NCI-H774 (cell line): ENCODE measurements at regions not wholly inside any gene's neighbourhood (a gene's known extent, or its start where the extent isn't known, plus 50 kb on each side); places are given as distances from the start of the nearest gene placed in this dataset.
"Not testable (repeated sequence)": the region's sequence is repeated elsewhere in the genome, so short reads cannot be mapped to it uniquely, and the experiment has no call there.

Source experiments
- DNase-seq: peaks from one replicate; lab custom pipeline; 2025; lab: John Stamatoyannopoulos, UW

DNA sequence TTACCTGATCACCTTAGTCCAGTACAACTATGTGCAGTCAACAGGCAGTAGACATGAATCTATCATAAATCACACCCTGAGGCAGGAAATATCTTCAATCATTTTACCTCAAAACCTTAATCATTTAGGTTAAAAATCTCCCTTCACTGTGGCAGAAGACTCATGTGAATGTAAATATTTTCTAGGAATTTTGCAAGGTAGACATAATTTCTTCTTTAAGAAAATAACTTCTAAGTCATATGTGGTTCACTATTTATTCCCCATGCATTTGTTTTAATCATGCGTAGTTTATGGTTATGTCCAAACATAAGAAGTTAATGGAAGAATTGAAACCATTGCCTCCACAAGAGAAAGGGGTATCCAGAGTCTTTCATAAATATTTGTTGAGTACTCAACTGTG lies 97.0 kb downstream of the HMHB1 start:
- DNase-seq: no peak

DNA sequence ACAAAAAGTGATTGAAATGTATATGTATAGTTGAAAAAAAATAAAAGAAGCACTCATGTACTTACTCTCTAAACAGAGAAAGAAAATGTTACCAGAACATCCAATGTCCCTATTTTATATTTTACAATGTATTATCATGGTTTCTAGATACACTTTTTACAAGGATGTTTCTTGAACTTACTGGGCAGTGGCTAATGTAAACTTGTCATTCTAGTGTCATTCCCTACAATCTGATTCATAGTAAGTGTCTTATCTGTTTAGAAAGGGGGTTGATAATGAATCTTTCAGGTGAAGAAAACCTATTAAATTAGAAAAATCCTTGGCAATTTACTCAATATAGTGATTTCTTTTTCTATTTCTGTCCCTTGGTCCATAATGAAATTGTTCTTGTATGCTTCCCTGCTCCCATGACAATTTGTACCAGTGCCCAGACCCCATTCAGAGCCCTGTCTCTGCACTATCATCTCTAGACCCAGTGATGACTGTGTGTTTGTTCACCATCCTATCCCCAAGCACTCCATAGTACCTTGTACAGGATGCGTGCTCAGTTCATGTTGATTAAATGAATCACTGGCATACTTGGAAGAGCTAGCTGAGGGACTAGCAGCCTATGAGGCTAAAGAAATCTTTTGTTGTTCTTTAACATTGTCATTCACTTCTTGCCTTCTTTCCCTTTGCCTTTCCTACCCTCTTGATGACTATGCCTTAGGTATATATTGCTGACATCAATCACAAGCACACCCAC lies 101.2 kb downstream of the HMHB1 start:
- no peak for DNase-seq

DNA sequence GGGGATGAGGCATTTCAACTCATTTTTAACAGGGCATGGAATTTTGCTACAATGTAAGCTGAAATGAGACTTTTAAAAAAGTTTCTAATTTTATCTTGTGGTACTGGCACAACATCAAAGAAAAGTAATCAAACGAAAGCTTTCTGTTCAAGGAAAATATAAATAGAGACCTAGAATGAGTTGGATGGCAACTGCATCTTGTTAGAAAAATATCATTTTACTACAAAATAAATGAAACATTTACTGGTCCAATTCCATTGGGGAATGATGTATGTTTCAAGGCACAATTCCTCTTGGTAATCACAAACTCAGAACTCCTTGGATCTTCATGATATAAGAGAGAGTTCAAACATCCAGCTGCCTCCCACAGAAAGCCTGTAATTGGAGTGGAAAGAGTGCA lies 102.8 kb downstream of the HMHB1 start:
- DNase-seq: no peak

DNA sequence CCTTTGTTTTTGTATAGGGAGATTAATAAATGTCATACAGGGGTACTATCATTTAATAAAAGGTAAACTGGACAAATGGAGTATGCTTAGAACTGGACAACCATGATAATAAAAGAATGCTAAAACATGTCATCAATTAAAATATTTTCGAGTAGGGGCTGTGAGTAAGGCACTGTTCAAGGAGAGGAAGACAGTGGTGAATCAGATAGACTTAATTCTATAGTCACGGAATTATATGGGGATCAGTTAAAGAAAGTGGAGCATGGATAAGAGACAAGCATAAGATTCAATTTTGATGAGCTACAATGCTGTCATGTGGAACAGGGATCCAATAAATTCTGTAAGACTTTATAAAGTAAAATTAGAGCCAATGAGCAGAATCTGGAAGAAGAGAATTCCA lies 104.5 kb downstream of the HMHB1 start:
- no peak for DNase-seq

DNA sequence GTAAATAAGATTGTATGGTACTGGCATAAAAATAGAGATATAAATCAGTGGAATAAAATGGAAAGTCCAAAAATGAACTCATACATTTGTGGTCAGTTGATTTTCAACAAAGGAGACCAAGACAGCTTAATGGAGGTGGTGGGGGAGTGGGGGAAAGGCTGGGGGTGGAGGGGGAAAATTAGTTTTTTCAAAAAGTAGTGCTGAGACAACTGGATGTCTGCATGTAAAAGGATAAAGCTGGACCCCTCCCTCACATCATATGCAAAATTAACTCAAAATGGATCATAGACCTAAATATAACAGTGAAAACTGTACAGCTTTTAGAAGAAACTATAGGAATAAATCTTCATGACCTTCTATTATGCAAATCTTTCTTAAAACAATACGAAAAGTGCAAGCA lies 107.0 kb downstream of the HMHB1 start:
- DNase-seq: no peak

DNA sequence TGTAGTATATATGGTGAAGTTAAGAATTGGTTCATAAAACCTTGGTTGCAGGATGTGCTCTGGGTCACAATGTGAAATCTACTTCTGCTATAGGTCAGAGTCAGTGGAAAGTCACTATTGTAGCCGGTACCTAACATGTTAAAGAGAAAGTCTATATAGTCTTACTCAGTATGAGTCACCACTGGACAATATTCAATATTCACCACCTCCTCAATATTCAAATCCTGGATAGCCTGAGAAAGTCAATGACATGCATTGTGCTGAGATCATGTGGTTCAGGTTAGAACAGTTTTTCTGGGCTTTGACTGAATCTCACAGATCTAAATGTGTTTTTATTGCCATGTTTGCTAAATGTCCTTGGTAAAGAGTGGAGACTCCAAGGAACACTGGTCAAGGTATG lies 108.8 kb downstream of the HMHB1 start:
- DNase-seq: no peak

DNA sequence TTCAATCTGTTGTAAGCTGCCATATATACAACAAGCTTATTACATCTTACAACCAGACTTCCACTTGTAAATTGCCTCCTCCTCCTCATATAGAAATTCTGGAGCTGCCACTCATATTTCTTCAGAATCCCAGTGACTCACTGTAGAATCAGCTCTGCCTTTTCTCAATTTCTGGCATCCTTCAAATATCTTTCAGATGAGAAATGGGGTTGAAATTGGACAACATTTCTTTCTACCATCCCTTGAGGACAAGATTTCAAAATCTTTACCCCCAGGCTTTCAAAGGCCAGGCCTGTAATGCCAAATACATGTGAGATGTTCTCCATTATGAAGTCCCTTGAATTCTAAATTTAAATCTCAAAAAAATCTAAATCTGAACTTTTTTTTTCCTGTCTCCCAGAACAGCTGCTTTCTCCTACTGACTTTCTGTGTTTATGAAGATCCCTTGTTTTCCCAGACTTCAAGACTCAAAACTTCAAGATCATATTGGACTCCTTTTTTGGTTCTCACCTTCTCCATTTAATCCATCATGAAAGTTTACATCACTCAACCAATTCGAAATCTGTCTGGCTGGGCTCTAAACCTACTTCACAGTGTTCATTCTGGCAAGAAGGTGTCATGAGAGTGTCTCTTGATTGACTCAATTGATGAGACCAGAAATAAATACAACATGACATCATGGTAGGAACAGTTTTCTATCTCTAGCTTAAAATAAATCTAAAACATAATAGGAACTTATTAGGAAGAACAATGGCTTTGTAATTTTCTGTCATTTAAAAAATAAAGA lies 109.8 kb downstream of the HMHB1 start:
- no peak for DNase-seq

DNA sequence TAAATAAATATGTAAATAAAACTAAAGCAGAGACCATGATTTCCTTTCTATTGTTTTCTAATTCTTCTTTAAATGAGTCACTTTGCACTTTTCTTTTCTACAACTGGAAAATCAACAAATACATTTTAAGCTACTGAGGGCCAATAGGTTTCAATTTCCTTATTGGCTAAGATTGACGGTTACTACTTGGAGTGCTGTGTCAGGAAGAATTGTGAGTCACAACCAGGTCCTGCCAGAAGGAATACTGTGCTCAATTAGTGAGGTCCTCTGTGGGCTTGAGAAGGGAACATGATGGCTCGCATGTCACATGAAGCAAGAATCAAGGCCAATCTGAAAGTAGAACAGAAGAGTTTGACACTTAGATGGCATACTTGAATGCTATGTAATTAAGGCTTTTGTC lies 110.8 kb downstream of the HMHB1 start:
- DNase-seq: no peak

DNA sequence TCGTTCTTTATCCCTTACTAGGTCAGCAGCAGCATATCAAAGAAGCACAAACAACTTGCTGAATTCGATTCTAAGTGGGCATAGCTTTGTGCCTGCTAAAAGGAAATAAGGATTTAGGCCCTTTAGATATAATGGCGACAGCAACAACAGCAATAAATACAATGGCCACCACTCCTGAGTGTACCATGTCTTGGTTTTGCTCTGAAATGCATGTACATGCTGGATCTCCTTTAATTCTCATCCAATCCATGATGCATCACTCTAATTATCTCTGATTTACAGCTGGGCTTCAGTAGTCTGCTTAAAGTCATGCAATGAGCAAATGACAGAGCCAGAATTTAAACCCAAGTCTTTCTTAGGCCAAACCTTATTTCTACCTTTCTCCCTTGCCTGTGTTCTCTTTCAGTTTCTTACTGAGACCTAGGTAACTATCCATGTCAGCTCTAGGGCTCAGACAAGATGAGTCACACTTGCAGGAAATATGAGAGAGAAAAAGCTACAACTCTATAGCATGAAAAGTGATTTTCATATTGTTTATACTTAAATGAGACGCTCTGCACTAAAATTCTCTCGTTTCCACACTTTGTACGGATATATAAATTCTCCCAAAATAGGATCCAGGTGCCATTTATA lies 111.8 kb downstream of the HMHB1 start:
- no peak for DNase-seq

DNA sequence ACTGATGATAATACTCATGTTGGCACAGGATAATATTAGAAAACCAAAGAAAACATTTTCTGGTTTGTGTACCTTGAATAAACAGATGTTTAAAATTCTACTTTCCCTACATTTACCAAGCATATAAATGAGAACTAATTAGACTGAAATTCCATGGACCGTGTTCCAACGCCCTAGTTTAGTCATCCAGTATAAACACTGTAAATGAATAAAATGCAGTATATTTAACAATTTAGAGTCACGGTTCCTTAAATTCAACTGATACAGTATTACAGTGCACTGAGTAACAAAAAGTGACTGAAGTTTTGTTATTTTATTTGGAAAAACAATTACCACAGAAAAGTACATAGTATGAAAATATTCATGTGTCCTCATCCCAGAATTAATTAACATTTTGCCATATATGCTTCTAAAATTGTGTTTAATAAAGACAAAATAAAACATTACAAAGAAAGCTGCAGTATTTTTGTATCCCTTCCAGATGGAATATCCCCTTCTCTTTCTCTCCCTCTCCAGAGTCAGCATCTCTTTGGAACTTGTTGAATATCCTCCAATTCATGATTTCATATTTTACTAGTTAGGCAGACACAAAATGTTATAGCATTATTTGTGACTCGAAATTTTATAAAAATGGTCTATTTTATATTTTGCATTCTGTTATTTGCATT lies 112.5 kb downstream of the HMHB1 start:
- no peak for DNase-seq

DNA sequence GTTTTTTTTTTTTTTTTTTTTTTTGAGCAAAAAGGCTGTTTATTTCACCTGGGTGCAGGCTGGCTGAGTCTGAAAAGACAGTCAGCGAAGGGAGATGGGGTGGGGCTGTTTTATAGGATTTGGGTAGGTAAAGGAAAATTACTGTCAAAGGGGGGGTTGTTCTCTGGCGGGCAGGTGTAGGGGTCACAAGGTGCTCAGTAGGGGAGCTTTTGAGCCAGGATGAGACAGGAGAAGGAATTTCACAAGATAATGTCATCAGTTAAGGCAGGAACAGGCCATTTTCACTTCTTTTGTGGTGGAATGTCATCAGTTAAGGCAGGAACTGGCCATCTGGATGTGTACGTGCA lies 113.0 kb downstream of the HMHB1 start:
- DNase-seq: not testable (repeated sequence)

DNA sequence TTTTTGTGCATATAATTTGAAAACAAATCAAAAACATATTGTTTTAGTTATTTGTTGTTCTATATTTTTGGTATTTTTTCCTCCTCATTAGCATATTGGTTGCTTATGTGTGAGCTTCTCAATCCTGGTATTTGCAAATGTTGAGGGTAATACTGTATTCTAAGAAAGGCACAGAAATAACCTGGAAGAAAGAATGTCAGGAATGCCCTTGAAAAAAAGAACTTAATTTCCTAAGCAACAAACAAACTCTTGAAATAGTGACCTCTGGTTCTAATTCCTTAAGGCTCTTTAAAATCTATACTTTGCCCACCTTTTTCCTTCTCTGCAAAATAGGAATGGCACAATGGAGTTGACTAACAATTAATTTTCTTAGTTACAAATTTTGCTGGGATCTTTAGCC lies 117.5 kb downstream of the HMHB1 start:
- DNase-seq: no peak

DNA sequence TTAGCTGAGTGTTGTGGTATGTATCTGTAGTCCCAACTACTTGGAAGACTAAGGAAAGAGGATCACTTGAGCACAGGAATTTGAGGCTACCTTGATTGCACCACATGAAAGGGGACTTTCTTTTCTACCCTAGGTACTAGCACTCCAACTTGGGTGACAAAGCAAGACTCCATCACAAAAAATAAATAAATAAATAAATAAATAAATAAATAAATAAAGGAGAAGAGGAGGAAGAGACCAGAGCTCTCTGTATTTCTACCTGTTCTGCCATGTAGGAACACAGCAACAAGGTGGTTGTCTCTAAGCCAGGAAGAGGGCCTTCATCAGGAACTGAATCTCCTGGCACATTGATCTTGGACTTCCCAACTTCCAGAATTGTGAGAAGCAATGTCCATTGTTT lies 118.6 kb downstream of the HMHB1 start:
- no peak for DNase-seq

DNA sequence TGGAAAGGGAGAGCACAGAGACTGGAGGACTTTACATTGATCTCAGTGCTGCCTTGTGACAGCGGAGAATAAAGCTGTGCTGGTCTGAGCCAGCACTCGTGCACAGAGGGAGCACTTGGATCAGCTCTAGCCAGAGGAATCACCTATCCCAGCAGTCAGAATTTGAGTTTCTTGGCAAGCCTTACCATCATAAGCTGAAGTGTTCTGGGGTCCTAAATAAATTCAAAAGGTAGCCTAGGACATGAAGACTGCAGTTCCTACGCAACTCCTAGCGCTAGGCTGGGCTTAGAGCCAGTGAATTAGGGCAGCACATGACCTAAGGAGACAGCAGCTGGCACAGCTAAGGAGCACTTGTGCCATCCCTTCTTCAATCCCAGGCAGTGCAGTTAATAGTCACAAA lies 119.5 kb downstream of the HMHB1 start:
- no peak for DNase-seq

DNA sequence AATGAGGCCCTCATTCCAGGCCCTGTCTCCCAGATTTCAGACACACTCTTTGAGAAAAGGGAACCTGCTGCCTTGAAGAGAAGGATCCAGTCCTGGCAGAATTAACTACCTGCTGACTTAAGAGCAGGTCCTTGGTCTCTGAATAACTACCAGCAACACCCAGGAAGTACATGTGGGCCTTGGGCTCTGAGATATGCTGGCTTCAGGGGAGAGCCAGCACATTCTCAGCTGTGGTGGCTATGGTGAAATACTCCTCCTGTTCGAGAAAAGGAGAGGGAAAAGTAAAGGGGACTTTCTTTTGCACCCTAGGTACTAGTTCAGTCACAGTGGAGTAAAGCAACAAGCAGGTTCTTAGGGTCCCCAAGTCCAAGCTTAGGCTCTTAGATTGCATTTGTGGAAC lies 120.0 kb downstream of the HMHB1 start:
- no peak for DNase-seq

DNA sequence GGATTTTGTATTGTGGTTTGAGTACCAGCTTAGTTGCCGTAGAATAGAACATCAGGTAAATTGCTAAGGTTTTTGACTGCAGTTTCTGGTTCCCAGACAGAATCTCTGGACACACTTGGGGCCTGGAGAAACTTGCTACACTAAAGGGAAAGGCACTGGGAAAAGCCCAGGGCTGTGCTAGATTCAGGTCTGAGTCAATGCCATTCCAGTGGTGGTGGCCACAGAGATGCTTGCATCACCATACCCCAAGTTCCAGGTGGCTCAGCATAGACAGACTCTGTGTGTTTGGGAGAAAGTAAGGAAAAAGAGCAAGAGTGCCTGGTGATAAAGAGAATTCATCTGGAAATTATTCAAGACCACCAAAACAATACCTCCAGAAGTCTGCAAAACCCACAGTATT lies 120.6 kb downstream of the HMHB1 start:
- no peak for DNase-seq

DNA sequence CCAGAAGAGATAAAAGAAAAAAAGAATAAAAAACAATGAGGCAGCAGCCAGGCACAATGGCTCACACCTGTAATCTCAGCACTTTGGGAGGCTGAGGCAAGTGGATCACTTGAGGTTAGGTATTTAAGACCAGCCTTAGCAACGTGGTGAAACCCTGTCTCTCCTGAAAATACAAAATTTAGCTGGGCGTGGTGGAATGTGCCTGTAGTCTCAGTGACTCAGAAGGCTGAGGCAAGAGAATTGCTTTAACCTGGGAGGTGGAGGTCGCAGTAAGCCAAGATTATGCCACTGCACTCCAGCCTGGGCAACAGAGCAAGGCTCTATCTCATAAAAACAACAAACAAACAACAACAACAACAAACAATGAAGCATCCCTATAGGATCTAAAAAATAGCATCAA lies 121.5 kb downstream of the HMHB1 start:
- no peak for DNase-seq

DNA sequence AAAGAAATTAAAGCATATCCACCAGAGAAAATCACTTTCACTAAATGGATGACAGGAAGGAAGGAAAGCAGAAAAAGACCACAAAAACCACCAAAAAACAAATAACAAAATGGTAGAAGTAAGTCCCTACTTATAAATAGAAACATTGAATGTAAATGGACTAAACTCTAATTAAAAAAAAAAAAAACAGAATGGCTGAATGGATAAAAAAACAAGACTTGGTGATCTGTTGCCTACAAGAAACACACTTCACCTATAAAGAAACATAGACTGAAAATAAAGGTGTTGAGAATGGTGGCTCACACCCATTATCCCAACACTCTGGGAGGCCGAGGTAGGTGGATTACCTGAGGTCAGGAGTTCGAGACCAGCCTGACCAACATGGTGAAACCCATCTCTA lies 122.9 kb downstream of the HMHB1 start:
- DNase-seq: no peak

DNA sequence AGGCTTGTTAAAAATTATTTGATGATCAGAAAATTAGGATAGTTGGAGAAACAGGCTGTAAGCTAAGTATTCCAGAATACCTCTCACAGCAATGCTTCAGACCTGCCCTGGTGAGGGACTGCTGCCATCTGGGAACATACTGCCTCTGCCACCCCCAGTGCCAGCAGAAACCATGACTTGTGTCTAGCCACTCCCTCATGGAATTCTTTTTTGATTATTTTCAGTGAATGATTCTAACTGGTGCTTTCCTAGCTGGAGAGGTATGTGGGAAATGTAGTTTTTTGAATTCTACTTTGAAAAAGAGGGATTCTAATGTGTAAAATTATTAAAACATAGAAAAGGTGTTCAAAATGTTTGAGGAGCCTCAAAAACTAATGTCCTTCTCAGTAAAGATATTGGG lies 126.3 kb downstream of the HMHB1 start:
- DNase-seq: no peak

DNA sequence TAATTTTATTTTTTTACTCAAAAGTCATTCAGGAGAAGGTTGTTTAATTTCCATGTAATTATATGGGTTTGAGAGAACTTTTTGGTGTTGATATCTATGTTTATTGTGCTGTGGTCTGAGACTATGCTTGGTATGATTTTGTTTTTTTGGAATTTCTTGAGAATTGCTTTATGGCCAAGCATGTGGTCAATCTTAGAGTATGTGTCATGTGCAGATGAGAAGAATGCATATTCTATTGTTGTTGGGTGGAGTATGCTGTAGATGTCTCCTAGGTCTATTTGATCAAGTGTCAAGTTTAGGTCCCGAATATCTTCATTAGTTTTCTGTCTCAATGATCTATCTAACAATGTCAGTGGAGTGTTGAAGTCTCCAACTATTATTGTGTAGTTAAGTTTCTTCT lies 134.9 kb downstream of the HMHB1 start:
- no peak for DNase-seq

DNA sequence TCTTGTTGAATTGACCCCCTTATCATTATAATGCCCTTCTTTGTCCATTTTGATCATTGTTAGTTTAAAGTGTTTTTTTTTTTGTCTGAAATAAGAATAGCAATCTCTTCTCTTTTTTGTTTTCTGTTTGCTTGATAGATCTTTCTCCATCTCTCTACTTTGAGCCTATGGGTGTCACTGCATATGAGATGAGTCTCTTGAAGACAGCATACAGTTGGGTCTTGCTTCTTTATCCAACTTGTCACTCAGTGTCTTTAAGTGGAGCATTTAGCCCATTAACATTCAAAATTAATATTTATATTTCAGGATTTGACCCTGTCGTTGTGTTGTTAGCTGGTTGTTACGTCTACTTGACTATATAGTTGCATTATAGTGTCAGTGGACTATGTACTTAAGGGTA lies 135.4 kb downstream of the HMHB1 start:
- DNase-seq: no peak

DNA sequence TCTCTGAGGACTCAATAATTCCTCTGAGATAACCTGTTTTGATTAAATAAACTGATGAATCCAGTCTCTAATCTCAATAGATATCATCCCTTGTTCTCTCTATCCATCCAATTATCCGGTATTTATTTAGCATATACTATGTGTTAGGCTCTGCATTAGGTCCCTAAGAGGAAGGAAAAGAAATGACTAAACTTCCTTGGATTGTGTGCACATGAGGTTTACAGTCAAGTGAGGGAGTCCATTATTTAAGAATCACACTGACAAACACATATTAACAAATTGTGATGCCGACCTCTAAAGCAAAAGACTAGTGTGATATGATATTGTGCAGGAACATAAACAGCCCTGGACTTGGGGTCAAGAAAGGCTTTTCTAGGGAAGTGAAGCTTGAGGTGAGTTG lies 140.8 kb downstream of the HMHB1 start:
- no peak for DNase-seq

DNA sequence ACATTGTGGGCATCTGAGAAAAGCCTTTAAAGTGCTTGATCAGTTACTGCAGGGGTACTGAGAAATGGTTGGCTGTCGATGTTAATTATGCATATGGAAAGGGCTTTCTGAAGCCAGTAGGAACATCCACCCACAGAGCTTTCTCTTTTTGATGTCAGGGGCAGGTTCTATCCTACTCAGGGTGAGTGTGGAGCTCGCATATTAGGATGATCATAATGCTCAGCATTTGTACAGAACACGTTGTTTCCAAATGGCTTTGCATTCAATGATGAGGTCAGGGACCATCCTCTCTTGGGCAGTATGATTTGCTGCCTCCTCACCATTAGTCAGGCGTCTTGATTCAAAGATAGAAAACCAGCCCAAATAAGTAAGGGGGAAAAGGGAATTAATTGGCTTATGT lies 141.9 kb downstream of the HMHB1 start:
- no peak for DNase-seq
